GM18505 (cell line): ENCODE measurements at regions not wholly inside any gene's neighbourhood (a gene's known extent, or its start where the extent isn't known, plus 50 kb on each side); places are given as distances from the start of the nearest gene placed in this dataset.

Experiments used
- ATAC-seq: cut with Tn5 transposase; IDR thresholded peaks from one replicate; pipeline ENCODE4 v1.9.1; 2021; ENCODE audit not compliant: unreplicated experiment
- POLR2A ChIP-seq: IDR thresholded peaks from 4 replicates; pipeline ENCODE4 v1.6.1; 2011; ENCODE audit warnings: borderline replicate concordance; ENCODE audit not compliant: insufficient read depth, insufficient read length; ENCODE audit errors: extremely low read depth

GRCh38 chr3:89038869-89039268 lies 68.6 kb upstream of the EPHA3 start:
- no peak for ATAC-seq
- TF ChIP-seq POLR2A, result no peak

GRCh38 chr3:89042236-89042835 lies 65.1 kb upstream of the EPHA3 start:
- ATAC-seq, result no peak
- TF ChIP-seq POLR2A, result no peak

- TF ChIP-seq POLR2A, result no peak
- no peak for ATAC-seq
Observed at GRCh38 chr3:89043406-89043932, 64.0 kb upstream of the EPHA3 start.

GRCh38 chr3:89046661-89047060 lies 60.8 kb upstream of the EPHA3 start:
- no peak for TF ChIP-seq POLR2A
- no peak for ATAC-seq

GRCh38 chr3:89049119-89049518 lies 58.3 kb upstream of the EPHA3 start:
- ATAC-seq, result no peak
- no peak for TF ChIP-seq POLR2A

GRCh38 chr3:89052386-89052785 lies 55.0 kb upstream of the EPHA3 start:
- TF ChIP-seq POLR2A, result no peak
- no peak for ATAC-seq

GRCh38 chr3:89057398-89057797 lies 50.0 kb upstream of the EPHA3 start:
- no peak for TF ChIP-seq POLR2A
- no peak for ATAC-seq
